T-helper 2 cell (primary cell): ENCODE measurements at regions not wholly inside any gene's neighbourhood (a gene's known extent, or its start where the extent isn't known, plus 50 kb on each side); places are given as distances from the start of the nearest gene placed in this dataset.

ENCODE experiments used
- DNase-seq, 5 experiments: peaks; one replicate each; pipeline versions ENCODE4 v3.0.0 to v3.0.0-alpha.2; 2012 to 2022

GRCh38 chr12:83186419-83186818 is 499.7 kb downstream of the TMTC2 start:
- DNase-seq, result no peak

DNA sequence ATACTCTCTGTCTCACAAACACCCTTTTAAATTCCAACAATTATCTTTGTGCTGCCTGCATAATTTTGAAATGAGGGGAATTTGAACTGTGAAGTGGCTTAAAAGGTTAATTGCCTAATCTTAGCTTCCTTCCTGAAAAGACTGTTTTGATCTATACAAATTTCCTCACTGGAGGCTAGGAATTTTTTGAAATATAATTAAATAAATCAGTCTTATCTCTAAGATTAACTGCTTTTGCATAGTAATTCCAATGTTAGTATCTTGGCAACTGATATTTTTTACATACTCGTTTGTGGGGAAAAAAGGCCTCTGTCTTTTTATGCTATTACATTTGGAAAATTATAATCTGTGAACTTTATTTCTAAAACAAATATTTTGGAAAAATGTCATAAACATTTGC is 498.5 kb downstream of the TMTC2 start:
- no peak for DNase-seq
